Liver (tissue), 8 donors: ENCODE measurements at regions not wholly inside any gene's neighbourhood (a gene's known extent, or its start where the extent isn't known, plus 50 kb on each side); places are given as distances from the start of the nearest gene placed in this dataset.

Source experiments
- DNase-seq: peaks from one replicate; pipeline ENCODE4 v3.0.0-alpha.2; 2017; ENCODE audit warnings: low spot score
- H3K27ac ChIP-seq, 2 donors: one replicate each; pipeline ENCODE4 v1.7.0; 2013; ENCODE audit warnings: inconsistent platforms in 2 of 2, low read length in 2 of 2, control low read depth in 1 of 2, low read depth in 1 of 2, mild to moderate bottlenecking in 1 of 2
- H3K27me3 ChIP-seq, 4 donors: one replicate each; pipeline versions ENCODE4 v1.6.1 to v1.7.0; 2013; ENCODE audit warnings: low read length in 3 of 4, inconsistent platforms in 1 of 4, mild to moderate bottlenecking in 1 of 4, moderate library complexity in 1 of 4; ENCODE audit not compliant: control insufficient read depth in 4 of 4, insufficient read depth in 4 of 4
- H3K36me3 ChIP-seq, 4 donors: one replicate each; pipeline versions ENCODE4 v1.6.1 to v1.7.0; 2013; ENCODE audit warnings: low read length in 3 of 4, mild to moderate bottlenecking in 3 of 4, low read depth in 1 of 4, moderate library complexity in 1 of 4; ENCODE audit not compliant: control insufficient read depth in 4 of 4, insufficient read depth in 3 of 4
- H3K4me1 ChIP-seq, 4 donors: one replicate each; pipeline versions ENCODE4 v1.6.1 to v1.7.0; 2013; ENCODE audit warnings: low read length in 3 of 4, mild to moderate bottlenecking in 3 of 4, moderate library complexity in 1 of 4; ENCODE audit not compliant: control insufficient read depth in 4 of 4, insufficient read depth in 4 of 4
- H3K4me3 ChIP-seq, 3 donors: one replicate each; pipeline versions ENCODE4 v1.6.1 to v1.7.0; 2013; ENCODE audit warnings: low read length in 3 of 3, control low read depth in 1 of 3, low read depth in 1 of 3, mild to moderate bottlenecking in 1 of 3
- H3K9ac ChIP-seq, 2 donors: one replicate each; pipeline ENCODE4 v1.7.0; 2013; ENCODE audit warnings: low read length in 2 of 2, mild to moderate bottlenecking in 2 of 2, moderate library complexity in 2 of 2, control low read depth in 1 of 2, low read depth in 1 of 2
- H3K9me3 ChIP-seq, 4 donors: one replicate each; pipeline versions ENCODE4 v1.6.1 to v1.7.0; 2013; ENCODE audit warnings: low read length in 3 of 4; ENCODE audit not compliant: control insufficient read depth in 4 of 4
- CTCF ChIP-seq: fragments of 150-350 bp; IDR thresholded peaks from 2 replicates; pipeline ENCODE4 v1.5.1; 2017; ENCODE audit warnings: improper control_type of control experiment, low read depth, low read length; ENCODE audit not compliant: missing input control
- EGR1 ChIP-seq, 2 donors: IDR thresholded peaks; 2 replicates each; pipeline ENCODE4 v1.6.1; 2016 to 2018; ENCODE audit warnings: antibody characterized with exemption in 2 of 2, low read depth in 2 of 2
- FOXA2 ChIP-seq: IDR thresholded peaks from 2 replicates; pipeline ENCODE4 v1.6.1; 2016; ENCODE audit warnings: antibody characterized with exemption
- GABPA ChIP-seq, 2 donors: IDR thresholded peaks in 1 of 2; conservative IDR thresholded peaks in 1 of 2; 2 replicates each; pipeline ENCODE4 v1.6.1; 2016; ENCODE audit warnings: antibody characterized with exemption in 2 of 2, mild to moderate bottlenecking in 1 of 2, moderate library complexity in 1 of 2
- HNF4A ChIP-seq, 2 donors: conservative IDR thresholded peaks; 2 replicates each; pipeline ENCODE4 v1.6.1; 2016; ENCODE audit warnings: antibody characterized with exemption in 2 of 2, mild to moderate bottlenecking in 2 of 2
- JUND ChIP-seq, 2 donors: IDR thresholded peaks; 2 replicates each; pipeline ENCODE4 v1.6.1; 2016; ENCODE audit warnings: antibody characterized with exemption in 2 of 2
- NR2F2 ChIP-seq: IDR thresholded peaks from 2 replicates; pipeline ENCODE4 v1.6.1; 2016; ENCODE audit warnings: antibody characterized with exemption
- RAD21 ChIP-seq, 2 donors: IDR thresholded peaks; 2 replicates each; pipeline ENCODE4 v1.6.1; 2016; ENCODE audit warnings: antibody characterized with exemption in 2 of 2, mild to moderate bottlenecking in 2 of 2
- RXRA ChIP-seq, 2 donors: IDR thresholded peaks; 2 replicates each; pipeline ENCODE4 v1.6.1; 2017 to 2018; ENCODE audit warnings: antibody characterized with exemption in 2 of 2, mild to moderate bottlenecking in 1 of 2
- TAF1 ChIP-seq: conservative IDR thresholded peaks from 2 replicates; pipeline ENCODE4 v1.6.1; 2016; ENCODE audit warnings: antibody characterized with exemption, mild to moderate bottlenecking
- YY1 ChIP-seq: IDR thresholded peaks from 2 replicates; pipeline ENCODE4 v1.6.1; 2016; ENCODE audit warnings: antibody characterized with exemption, mild to moderate bottlenecking
- ZBTB33 ChIP-seq: IDR thresholded peaks from 2 replicates; pipeline ENCODE4 v1.6.1; 2016; ENCODE audit warnings: antibody characterized with exemption
- WGBS: extraction: QIAGEN DNeasy Blood & Tissue Kit; methylation state at CpG from one replicate; pipeline ENCODE4 v1.1.7; 2013; 5-methylcytosine and 5-hydroxymethylcytosine counted together
- TF ChIP-seq, protein P1 (sequence below): IDR thresholded peaks from 2 replicates; pipeline ENCODE4 v1.6.1; 2016; ENCODE audit warnings: antibody characterized with exemption
- TF ChIP-seq, protein P2 (sequence below): IDR thresholded peaks from 2 replicates; pipeline ENCODE4 v1.6.1; 2016; ENCODE audit warnings: antibody characterized with exemption, mild to moderate bottlenecking
- donor health status: healthy.
- donor health status: healthy.
- donor health status: healthy.
- donor health status: healthy.
- donor health status: healthy.

DNA sequence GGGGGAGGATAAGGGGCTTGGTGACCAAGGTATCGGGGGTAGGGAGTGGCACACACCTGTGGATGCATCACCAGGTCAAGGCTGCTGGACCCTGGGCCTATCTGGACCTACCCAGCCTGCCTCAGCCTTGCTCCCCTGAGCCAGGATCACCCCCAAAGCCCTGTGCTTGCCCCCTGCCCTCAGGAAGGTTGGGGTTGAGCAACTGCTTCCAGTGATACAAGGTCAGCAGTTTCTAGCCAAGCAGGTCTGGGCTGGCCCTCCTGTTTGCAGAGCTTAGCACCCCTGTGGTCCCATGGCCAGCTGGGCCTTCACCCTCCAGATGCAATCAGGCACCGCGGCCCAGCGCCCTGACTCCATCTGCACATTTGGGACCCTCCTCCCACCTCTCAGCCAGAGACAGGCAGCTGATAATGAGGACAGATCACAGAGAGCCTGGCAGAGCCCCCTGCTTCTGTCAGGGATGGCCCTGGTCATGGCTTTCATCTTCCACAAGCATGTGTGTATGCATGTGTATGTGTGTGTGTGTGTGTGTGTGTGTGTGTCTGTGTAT lies 154.6 kb downstream of the TFCP2L1 start (continued):
- TF ChIP-seq CTCF (no peak), YY1 (no peak), JUND (IDR thresholded peaks at IDR 0.05) (no peak), GABPA (IDR thresholded peaks at IDR 0.05 in 1 of 2, conservative IDR thresholded peaks at IDR 0.05 in 1 of 2) (no peak)

DNA sequence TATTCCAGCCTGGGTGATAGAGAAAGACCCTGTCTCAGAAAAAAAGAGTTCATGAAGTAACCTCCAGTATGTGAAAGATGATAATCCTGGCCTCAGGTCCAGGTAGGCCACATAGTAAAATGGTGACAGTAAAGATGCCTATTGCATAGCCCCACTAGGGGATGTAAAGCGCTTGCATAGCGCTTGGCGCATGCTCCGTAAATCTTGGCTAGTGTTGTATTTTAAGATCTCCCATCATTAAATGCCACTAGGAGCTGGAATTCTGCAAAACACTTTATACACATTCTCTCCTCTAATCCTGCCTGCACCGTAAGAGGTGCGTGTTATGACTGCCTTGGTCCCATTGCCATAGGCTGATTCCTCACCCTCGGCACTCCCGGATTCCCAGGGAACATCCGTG lies 153.6 kb downstream of the TFCP2L1 start:
- no peaks in the 10 kb centered on the region for H3K4me1 ChIP-seq
- 85% methylated on average over 9 of the region's 9 CpGs for WGBS
- DNase-seq, result no peak

More for the DNA sequence above, 153.6 kb downstream of the TFCP2L1 start:
- H3K27ac ChIP-seq, result no peak overlapping the region
- H3K9me3 ChIP-seq, result no peaks in the 10 kb centered on the region
- TF ChIP-seq TAF1 (no peak), CTCF (no peak), FOXA2 (no peak), EGR1 (IDR thresholded peaks at IDR 0.05; ENCODE audit: low read depth in 2 of 2) (no peak), HNF4A (conservative IDR thresholded peaks at IDR 0.05) (no peak), JUND (IDR thresholded peaks at IDR 0.05) (no peak), RXRA (IDR thresholded peaks at IDR 0.05) (no peak), RAD21 (IDR thresholded peaks at IDR 0.05) (no peak), ZBTB33 (no peak), YY1 (no peak), NR2F2 (no peak)
- TF ChIP-seq, protein P1, sequence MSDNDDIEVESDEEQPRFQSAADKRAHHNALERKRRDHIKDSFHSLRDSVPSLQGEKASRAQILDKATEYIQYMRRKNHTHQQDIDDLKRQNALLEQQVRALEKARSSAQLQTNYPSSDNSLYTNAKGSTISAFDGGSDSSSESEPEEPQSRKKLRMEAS, result no peak
- TF ChIP-seq, protein P2, sequence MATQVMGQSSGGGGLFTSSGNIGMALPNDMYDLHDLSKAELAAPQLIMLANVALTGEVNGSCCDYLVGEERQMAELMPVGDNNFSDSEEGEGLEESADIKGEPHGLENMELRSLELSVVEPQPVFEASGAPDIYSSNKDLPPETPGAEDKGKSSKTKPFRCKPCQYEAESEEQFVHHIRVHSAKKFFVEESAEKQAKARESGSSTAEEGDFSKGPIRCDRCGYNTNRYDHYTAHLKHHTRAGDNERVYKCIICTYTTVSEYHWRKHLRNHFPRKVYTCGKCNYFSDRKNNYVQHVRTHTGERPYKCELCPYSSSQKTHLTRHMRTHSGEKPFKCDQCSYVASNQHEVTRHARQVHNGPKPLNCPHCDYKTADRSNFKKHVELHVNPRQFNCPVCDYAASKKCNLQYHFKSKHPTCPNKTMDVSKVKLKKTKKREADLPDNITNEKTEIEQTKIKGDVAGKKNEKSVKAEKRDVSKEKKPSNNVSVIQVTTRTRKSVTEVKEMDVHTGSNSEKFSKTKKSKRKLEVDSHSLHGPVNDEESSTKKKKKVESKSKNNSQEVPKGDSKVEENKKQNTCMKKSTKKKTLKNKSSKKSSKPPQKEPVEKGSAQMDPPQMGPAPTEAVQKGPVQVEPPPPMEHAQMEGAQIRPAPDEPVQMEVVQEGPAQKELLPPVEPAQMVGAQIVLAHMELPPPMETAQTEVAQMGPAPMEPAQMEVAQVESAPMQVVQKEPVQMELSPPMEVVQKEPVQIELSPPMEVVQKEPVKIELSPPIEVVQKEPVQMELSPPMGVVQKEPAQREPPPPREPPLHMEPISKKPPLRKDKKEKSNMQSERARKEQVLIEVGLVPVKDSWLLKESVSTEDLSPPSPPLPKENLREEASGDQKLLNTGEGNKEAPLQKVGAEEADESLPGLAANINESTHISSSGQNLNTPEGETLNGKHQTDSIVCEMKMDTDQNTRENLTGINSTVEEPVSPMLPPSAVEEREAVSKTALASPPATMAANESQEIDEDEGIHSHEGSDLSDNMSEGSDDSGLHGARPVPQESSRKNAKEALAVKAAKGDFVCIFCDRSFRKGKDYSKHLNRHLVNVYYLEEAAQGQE, result no peak
- H3K27me3 ChIP-seq, result no peaks in the 10 kb centered on the region
- H3K4me3 ChIP-seq, result no peak overlapping the region
- no peak overlapping the region for H3K9ac ChIP-seq
- H3K36me3 ChIP-seq, result no peaks in the 10 kb centered on the region
